Activated CD8-positive, alpha-beta T cell treated with anti-CD3 and anti-CD28 coated beads for 36 hours (primary cell): ENCODE measurements at regions not wholly inside any gene's neighbourhood (a gene's known extent, or its start where the extent isn't known, plus 50 kb on each side); places are given as distances from the start of the nearest gene placed in this dataset.

Experiments used
- ATAC-seq: fragments of 200-7000 bp; cut with Tn5 transposase; one replicate; pipeline ENCODE4 v1.10.0; 2021; ENCODE audit warnings: mild to moderate bottlenecking, moderate library complexity
- CTCF ChIA-PET: fragments of 350-600 bp; sonication (Branson Sonifier 250); formaldehyde crosslinking; loops from one replicate; lab custom pipeline; 2021; ENCODE audit warnings: antibody characterized with exemption; lab: Charles Lee
- POLR2A ChIA-PET: fragments of 350-600 bp; sonication (Branson Sonifier 250); formaldehyde crosslinking; loops from one replicate; lab custom pipeline; 2021; ENCODE audit warnings: antibody characterized with exemption; lab: Charles Lee
- DNase-seq: peaks from one replicate; pipeline ENCODE4 v3.0.0-alpha.2; 2020
- H3K27ac Mint-ChIP-seq: one replicate; pipeline ENCODE4 v1.8.0; 2021; ENCODE audit warnings: mild to moderate bottlenecking, mixed read lengths
- H3K27me3 Mint-ChIP-seq: one replicate; pipeline ENCODE4 v1.8.0; 2021; ENCODE audit warnings: mixed read lengths
- H3K36me3 Mint-ChIP-seq: one replicate; pipeline ENCODE4 v1.8.0; 2021; ENCODE audit warnings: low read depth, mixed read lengths
- H3K4me1 Mint-ChIP-seq: one replicate; pipeline ENCODE4 v1.8.0; 2021; ENCODE audit warnings: low read depth, mixed read lengths
- H3K4me3 Mint-ChIP-seq: one replicate; pipeline ENCODE4 v1.8.0; 2021; ENCODE audit warnings: mild to moderate bottlenecking, moderate library complexity, mixed read lengths
- H3K9me3 Mint-ChIP-seq: one replicate; pipeline ENCODE4 v1.8.0; 2021; ENCODE audit warnings: mixed read lengths
- CTCF ChIP-seq: fragments of 200-600 bp; IDR thresholded peaks from one replicate; pipeline ENCODE4 v1.8.0; 2022; ENCODE audit warnings: antibody characterized with exemption, mild to moderate bottlenecking
- intact Hi-C: fragments of 100-400 bp; cut with micrococcal nuclease; formaldehyde crosslinking; loops from one replicate; pipeline ENCODE4 v1.10.0; 2022

- intact Hi-C loops: no loop called here
- no peak for DNase-seq
- CTCF ChIA-PET: no interaction called here
Observed at GRCh38 chr4:112840061-112840460, 203.1 kb downstream of the LARP7 start.

DNA sequence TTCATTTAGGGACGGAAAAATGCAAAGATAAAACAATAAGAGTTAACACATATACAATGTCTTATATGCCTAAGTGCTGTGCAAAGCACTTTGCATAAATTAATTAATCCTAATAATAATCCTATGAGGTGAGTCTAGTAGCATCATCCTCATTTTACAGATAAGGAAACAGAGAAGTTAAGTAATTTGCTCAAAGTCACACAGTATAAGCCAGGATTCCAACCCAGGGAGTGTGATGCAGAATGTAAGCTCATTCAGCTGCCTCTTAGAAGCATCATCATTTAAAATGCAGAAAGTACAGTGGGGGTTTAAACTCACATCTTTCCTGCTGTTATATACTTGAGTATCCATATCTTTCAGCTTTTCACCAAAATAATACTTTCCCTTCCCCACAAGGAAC lies 203.7 kb downstream of the LARP7 start:
- H3K27me3 Mint-ChIP-seq: no peaks in the 10 kb centered on the region
- ATAC-seq: no peak
- CTCF ChIA-PET: no interaction called here

More at GRCh38 chr4:112840061-112840460, 203.1 kb downstream of the LARP7 start:
- Mint-ChIP-seq H3K4me1 (no peaks in the 10 kb centered on the region), H3K36me3 (no peaks in the 10 kb centered on the region), H3K27me3 (no peaks in the 10 kb centered on the region), H3K4me3 (no peak overlapping the region), H3K9me3 (no peaks in the 10 kb centered on the region), H3K27ac (no peak overlapping the region)
- no peak for TF ChIP-seq CTCF
- POLR2A ChIA-PET: no interaction called here
- ATAC-seq: no peak

GRCh38 chr4:112842513-112842912 lies 205.6 kb downstream of the LARP7 start:
- POLR2A ChIA-PET: no interaction called here
- ATAC-seq (no peak), DNase-seq (no peak)
- no peaks in the 10 kb centered on the region for H3K36me3 Mint-ChIP-seq
- no peaks in the 10 kb centered on the region for H3K4me1 Mint-ChIP-seq
- H3K4me3 Mint-ChIP-seq: no peak overlapping the region
- no peak for TF ChIP-seq CTCF
- no peak overlapping the region for H3K27ac Mint-ChIP-seq
- no peaks in the 10 kb centered on the region for H3K9me3 Mint-ChIP-seq
- CTCF ChIA-PET: no interaction called here
- no peaks in the 10 kb centered on the region for H3K27me3 Mint-ChIP-seq
- intact Hi-C loops: no loop called here

More for the DNA sequence above, 203.7 kb downstream of the LARP7 start:
- POLR2A ChIA-PET: no interaction called here
- intact Hi-C loops: no loop called here
- no peak overlapping the region for H3K27ac Mint-ChIP-seq
- no peaks in the 10 kb centered on the region for H3K4me1 Mint-ChIP-seq
- H3K4me3 Mint-ChIP-seq: no peak overlapping the region
- H3K36me3 Mint-ChIP-seq: no peaks in the 10 kb centered on the region
- no peak for TF ChIP-seq CTCF
- DNase-seq: no peak
- H3K9me3 Mint-ChIP-seq: no peaks in the 10 kb centered on the region

- POLR2A ChIA-PET: no interaction called here
- Mint-ChIP-seq H3K4me1 (no peaks in the 10 kb centered on the region), H3K27me3 (no peaks in the 10 kb centered on the region), H3K36me3 (no peaks in the 10 kb centered on the region), H3K9me3 (no peaks in the 10 kb centered on the region), H3K4me3 (no peak overlapping the region), H3K27ac (no peak overlapping the region)
- DNase-seq (no peak), ATAC-seq (no peak)
- CTCF ChIA-PET: no interaction called here
- intact Hi-C loops: no loop called here
- TF ChIP-seq CTCF: no peak
Observed at GRCh38 chr4:112845386-112845785, 204.1 kb upstream of the ANK2 start.

DNA sequence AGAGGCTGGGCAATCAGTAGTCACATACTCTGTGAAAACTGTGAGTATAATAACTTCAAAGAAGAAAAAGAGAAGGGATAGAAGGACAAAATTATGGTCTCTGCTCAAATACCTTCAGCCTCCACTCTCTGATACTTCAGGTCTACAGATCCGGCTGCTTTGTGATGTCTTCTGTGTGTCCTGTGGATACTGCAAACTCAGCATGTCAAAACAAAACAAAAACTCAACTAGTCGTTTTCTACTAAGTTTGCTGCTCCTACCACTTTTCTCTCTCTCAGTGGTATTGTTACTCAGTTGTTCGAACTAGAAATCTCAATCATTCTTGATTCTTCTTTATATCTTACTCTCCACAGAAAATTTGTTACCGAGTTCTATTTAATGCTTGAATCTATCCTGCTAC lies 202.4 kb upstream of the ANK2 start:
- Mint-ChIP-seq H3K4me3 (no peak overlapping the region), H3K27me3 (peaks cover 1% of the 10 kb centered on the region), H3K4me1 (no peaks in the 10 kb centered on the region), H3K9me3 (no peaks in the 10 kb centered on the region), H3K27ac (no peak overlapping the region), H3K36me3 (no peaks in the 10 kb centered on the region)
- ATAC-seq: no peak
- POLR2A ChIA-PET: no interaction called here
- no peak for TF ChIP-seq CTCF
- no peak for DNase-seq
- CTCF ChIA-PET: no interaction called here
- intact Hi-C loops: no loop called here
